GM13976 (cell line): ENCODE measurements at regions not wholly inside any gene's neighbourhood (a gene's known extent, or its start where the extent isn't known, plus 50 kb on each side); places are given as distances from the start of the nearest gene placed in this dataset.

ENCODE experiments used
- DNase-seq: peaks from one replicate; pipeline ENCODE4 v3.0.0; 2012; ENCODE audit warnings: low spot score
- CTCF ChIP-seq: IDR thresholded peaks from 2 replicates; pipeline ENCODE4 v1.5.1; 2012; ENCODE audit warnings: borderline replicate concordance, mild to moderate bottlenecking; ENCODE audit not compliant: insufficient read depth; ENCODE audit errors: extremely low read depth, missing control alignments, control extremely low read depth
- in situ Hi-C: fragments of 300-500 bp; cut with MboI; formaldehyde crosslinking; loops from one replicate; pipeline ENCODE4 v1.12.0; 2022; ENCODE audit warnings: low sequenced_read_pairs, mixed read lengths, inconsistent platforms; ENCODE audit not compliant: unreplicated experiment

- in situ Hi-C loops: no loop called here
- TF ChIP-seq CTCF: no peak
Measured at GRCh38 chr18:60560071-60560470, 187.5 kb upstream of the MC4R start.

GRCh38 chr18:60563082-60563481 lies 190.5 kb upstream of the MC4R start:
- DNase-seq: no peak
- no peak for TF ChIP-seq CTCF
- in situ Hi-C loops: no loop called here

More at GRCh38 chr18:60560071-60560470, 187.5 kb upstream of the MC4R start:
- DNase-seq: no peak

- no peak for TF ChIP-seq CTCF
- no peak for DNase-seq
- in situ Hi-C loops: no loop called here
Measured at GRCh38 chr18:60568220-60568619, 195.6 kb upstream of the MC4R start.

- no peak for TF ChIP-seq CTCF
- no peak for DNase-seq
- in situ Hi-C loops: no loop called here
Measured at GRCh38 chr18:60570172-60570571, 197.6 kb upstream of the MC4R start.

- in situ Hi-C loops: no loop called here
- TF ChIP-seq CTCF: no peak
- no peak for DNase-seq
Measured at GRCh38 chr18:60577457-60577856, 204.9 kb upstream of the MC4R start.

- no peak for TF ChIP-seq CTCF
- DNase-seq: no peak
- in situ Hi-C loops: no loop called here
Measured at GRCh38 chr18:60585670-60586069, 213.1 kb upstream of the MC4R start.

- TF ChIP-seq CTCF: no peak
- DNase-seq: no peak
- in situ Hi-C loops: no loop called here
Measured at GRCh38 chr18:60593249-60593648, 220.7 kb upstream of the MC4R start.
